Panc1 (cell line): ENCODE measurements at regions not wholly inside any gene's neighbourhood (a gene's known extent, or its start where the extent isn't known, plus 50 kb on each side); places are given as distances from the start of the nearest gene placed in this dataset.

Experiments used
- ATAC-seq: fragments of 200-7000 bp; cut with Tn5 transposase; 2 replicates; pipeline ENCODE4 v1.9.1; 2020; ENCODE audit warnings: mild to moderate bottlenecking, moderate library complexity
- BruUV-seq: library from RNA; stranded (reverse); fragments of 400-500 nt; replicated peaks from 2 replicates; lab custom pipeline; 2021; lab: Mats Ljungman, UMichigan
- CTCF ChIA-PET: fragments of 300-600 bp; sonication (Branson Sonifier 250); formaldehyde crosslinking; loops from one replicate; lab custom pipeline; 2022; ENCODE audit warnings: antibody characterized with exemption; lab: Charles Lee
- POLR2A ChIA-PET: fragments of 300-600 bp; sonication (Branson Sonifier 250); formaldehyde crosslinking; loops from one replicate; lab custom pipeline; 2022; ENCODE audit warnings: antibody characterized with exemption; lab: Charles Lee
- DNase-seq: peaks from one replicate; pipeline ENCODE4 v3.0.0-alpha.2; 2010; ENCODE audit warnings: low read depth, low spot score
- H3K27ac ChIP-seq: 2 replicates; pipeline ENCODE4 v1.5.1; 2011; ENCODE audit warnings: mild to moderate bottlenecking, low read length, inconsistent platforms
- H3K27me3 ChIP-seq: fragments of 200-500 bp; sonication (Bioruptor generic); 2 replicates; pipeline ENCODE4 v1.6.0; 2014; ENCODE audit warnings: low read length, inconsistent platforms; ENCODE audit not compliant: control insufficient read depth, insufficient read depth
- H3K36me3 ChIP-seq: fragments of 200-500 bp; sonication (Bioruptor generic); 2 replicates; pipeline ENCODE4 v1.5.1; 2014; ENCODE audit warnings: inconsistent platforms, mild to moderate bottlenecking, low read length, moderate library complexity; ENCODE audit not compliant: control insufficient read depth, insufficient read depth
- H3K4me1 ChIP-seq: 2 replicates; pipeline ENCODE4 v1.5.1; 2011; ENCODE audit warnings: inconsistent platforms, mild to moderate bottlenecking, low read length, moderate library complexity; ENCODE audit not compliant: control insufficient read depth, insufficient read depth
- H3K4me3 ChIP-seq, 2 experiments: 2 replicates each; pipeline ENCODE4 v1.5.1; 2011 to 2012; ENCODE audit warnings: low read depth in 2 of 2, low read length in 2 of 2, mild to moderate bottlenecking in 2 of 2, inconsistent platforms in 1 of 2, moderate library complexity in 1 of 2
- H3K9me3 ChIP-seq: fragments of 200-500 bp; sonication (Bioruptor generic); 2 replicates; pipeline ENCODE4 v1.5.1; 2014; ENCODE audit warnings: low read depth, mild to moderate bottlenecking, inconsistent platforms, low read length, moderate library complexity; ENCODE audit not compliant: control insufficient read depth, insufficient read depth
- POLR2AphosphoS5 ChIP-seq: IDR thresholded peaks from 2 replicates; pipeline ENCODE4 v1.6.1; 2012; ENCODE audit warnings: mild to moderate bottlenecking, low read depth, low read length, moderate library complexity
- SIN3A ChIP-seq: IDR thresholded peaks from 2 replicates; pipeline ENCODE4 v1.6.1; 2012; ENCODE audit warnings: low read depth, mild to moderate bottlenecking, low read length, moderate library complexity, borderline replicate concordance; ENCODE audit not compliant: insufficient read depth
- TCF7L2 ChIP-seq: IDR thresholded peaks from 2 replicates; pipeline ENCODE4 v1.6.1; 2011; ENCODE audit warnings: mild to moderate bottlenecking, low read depth, low read length, inconsistent platforms
- in situ Hi-C: cut with HindIII; loops from 2 replicates; pipeline ENCODE4 v1.10.0; 2016; ENCODE audit warnings: low sequenced_read_pairs, low pct_unique_long_range_greater_than_20kb
- intact Hi-C: fragments of 100-400 bp; cut with micrococcal nuclease; formaldehyde crosslinking; loops from one replicate; pipeline ENCODE4 v1.10.0; 2022; ENCODE audit not compliant: unreplicated experiment
- TF ChIP-seq, protein P1 (sequence below): fragments of 450-650 bp; IDR thresholded peaks from 2 replicates; pipeline ENCODE4 v1.5.1; 2017; ENCODE audit warnings: mild to moderate bottlenecking
- TF ChIP-seq, protein P2 (sequence below), 2 experiments: IDR thresholded peaks; 2 replicates each; pipeline ENCODE4 v1.6.1; 2011 to 2012; ENCODE audit warnings: low read depth in 2 of 2, control low read depth in 1 of 2, low read length in 1 of 2, mild to moderate bottlenecking in 1 of 2, moderate library complexity in 1 of 2; ENCODE audit not compliant: insufficient read depth in 1 of 2

DNA sequence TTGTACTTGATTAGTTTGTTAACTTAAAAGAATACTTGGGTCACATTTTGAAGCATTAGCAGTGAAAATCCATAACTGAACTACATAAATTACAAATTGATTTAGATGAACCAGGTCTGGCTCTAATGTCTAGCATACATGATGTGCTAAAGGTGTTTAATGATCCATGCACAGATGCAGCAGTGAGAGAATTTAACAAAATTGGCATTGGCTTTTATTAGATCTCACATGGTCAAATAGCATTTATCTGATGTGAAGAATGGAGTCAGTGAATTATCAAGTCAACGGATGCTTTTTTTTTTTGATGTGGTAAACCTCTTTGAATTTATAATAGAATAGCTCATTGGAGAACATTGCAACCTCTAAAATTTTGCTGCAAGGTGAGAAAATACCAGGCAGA is 293.0 kb upstream of the POT1 start:
- Histone ChIP-seq H3K27me3 (no peaks in the 10 kb centered on the region), H3K9me3 (no peaks in the 10 kb centered on the region), H3K36me3 (no peaks in the 10 kb centered on the region), H3K4me1 (no peaks in the 10 kb centered on the region), H3K4me3 (no peak overlapping the region), H3K27ac (no peak overlapping the region)
- ATAC-seq = no peak
- BruUV-seq = no TSS peak
- CTCF ChIA-PET = no interaction called here
- in situ Hi-C loops (no loop called here), intact Hi-C loops (no loop called here)
- no peak for DNase-seq
- POLR2A ChIA-PET = no interaction called here
- TF ChIP-seq SIN3A (no peak), POLR2AphosphoS5 (no peak), TCF7L2 (no peak)
- TF ChIP-seq, protein P1, sequence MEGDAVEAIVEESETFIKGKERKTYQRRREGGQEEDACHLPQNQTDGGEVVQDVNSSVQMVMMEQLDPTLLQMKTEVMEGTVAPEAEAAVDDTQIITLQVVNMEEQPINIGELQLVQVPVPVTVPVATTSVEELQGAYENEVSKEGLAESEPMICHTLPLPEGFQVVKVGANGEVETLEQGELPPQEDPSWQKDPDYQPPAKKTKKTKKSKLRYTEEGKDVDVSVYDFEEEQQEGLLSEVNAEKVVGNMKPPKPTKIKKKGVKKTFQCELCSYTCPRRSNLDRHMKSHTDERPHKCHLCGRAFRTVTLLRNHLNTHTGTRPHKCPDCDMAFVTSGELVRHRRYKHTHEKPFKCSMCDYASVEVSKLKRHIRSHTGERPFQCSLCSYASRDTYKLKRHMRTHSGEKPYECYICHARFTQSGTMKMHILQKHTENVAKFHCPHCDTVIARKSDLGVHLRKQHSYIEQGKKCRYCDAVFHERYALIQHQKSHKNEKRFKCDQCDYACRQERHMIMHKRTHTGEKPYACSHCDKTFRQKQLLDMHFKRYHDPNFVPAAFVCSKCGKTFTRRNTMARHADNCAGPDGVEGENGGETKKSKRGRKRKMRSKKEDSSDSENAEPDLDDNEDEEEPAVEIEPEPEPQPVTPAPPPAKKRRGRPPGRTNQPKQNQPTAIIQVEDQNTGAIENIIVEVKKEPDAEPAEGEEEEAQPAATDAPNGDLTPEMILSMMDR = no peak
- TF ChIP-seq, protein P2, sequence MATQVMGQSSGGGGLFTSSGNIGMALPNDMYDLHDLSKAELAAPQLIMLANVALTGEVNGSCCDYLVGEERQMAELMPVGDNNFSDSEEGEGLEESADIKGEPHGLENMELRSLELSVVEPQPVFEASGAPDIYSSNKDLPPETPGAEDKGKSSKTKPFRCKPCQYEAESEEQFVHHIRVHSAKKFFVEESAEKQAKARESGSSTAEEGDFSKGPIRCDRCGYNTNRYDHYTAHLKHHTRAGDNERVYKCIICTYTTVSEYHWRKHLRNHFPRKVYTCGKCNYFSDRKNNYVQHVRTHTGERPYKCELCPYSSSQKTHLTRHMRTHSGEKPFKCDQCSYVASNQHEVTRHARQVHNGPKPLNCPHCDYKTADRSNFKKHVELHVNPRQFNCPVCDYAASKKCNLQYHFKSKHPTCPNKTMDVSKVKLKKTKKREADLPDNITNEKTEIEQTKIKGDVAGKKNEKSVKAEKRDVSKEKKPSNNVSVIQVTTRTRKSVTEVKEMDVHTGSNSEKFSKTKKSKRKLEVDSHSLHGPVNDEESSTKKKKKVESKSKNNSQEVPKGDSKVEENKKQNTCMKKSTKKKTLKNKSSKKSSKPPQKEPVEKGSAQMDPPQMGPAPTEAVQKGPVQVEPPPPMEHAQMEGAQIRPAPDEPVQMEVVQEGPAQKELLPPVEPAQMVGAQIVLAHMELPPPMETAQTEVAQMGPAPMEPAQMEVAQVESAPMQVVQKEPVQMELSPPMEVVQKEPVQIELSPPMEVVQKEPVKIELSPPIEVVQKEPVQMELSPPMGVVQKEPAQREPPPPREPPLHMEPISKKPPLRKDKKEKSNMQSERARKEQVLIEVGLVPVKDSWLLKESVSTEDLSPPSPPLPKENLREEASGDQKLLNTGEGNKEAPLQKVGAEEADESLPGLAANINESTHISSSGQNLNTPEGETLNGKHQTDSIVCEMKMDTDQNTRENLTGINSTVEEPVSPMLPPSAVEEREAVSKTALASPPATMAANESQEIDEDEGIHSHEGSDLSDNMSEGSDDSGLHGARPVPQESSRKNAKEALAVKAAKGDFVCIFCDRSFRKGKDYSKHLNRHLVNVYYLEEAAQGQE (IDR thresholded peaks at IDR 0.05; ENCODE audit: insufficient read depth in 1 of 2, low read depth in 2 of 2, low read length in 1 of 2) = no peak

GRCh38 chr7:125218076-125218475 is 288.5 kb upstream of the POT1 start:
- no peak for ATAC-seq
- no peaks in the 10 kb centered on the region for H3K36me3 ChIP-seq
- intact Hi-C loops = no loop called here
- TF ChIP-seq POLR2AphosphoS5 = no peak
- no peak for TF ChIP-seq SIN3A
- TF ChIP-seq, protein P1 = no peak
- no peaks in the 10 kb centered on the region for H3K27me3 ChIP-seq
- no peak overlapping the region for H3K4me3 ChIP-seq
- in situ Hi-C loops = no loop called here
- H3K27ac ChIP-seq = no peak overlapping the region
- no TSS peak for BruUV-seq
- no peaks in the 10 kb centered on the region for H3K9me3 ChIP-seq
- ChIA-PET CTCF (no interaction called here), POLR2A (no interaction called here)
- DNase-seq = no peak
- no peaks in the 10 kb centered on the region for H3K4me1 ChIP-seq
